ENCODE measurements at regions not wholly inside any gene's neighbourhood (a gene's known extent, or its start where the extent isn't known, plus 50 kb on each side); places are given as distances from the start of the nearest gene placed in this dataset.
"Not testable (repeated sequence)": the region's sequence is repeated elsewhere in the genome, so short reads cannot be mapped to it uniquely, and the experiment has no call there.

DNA sequence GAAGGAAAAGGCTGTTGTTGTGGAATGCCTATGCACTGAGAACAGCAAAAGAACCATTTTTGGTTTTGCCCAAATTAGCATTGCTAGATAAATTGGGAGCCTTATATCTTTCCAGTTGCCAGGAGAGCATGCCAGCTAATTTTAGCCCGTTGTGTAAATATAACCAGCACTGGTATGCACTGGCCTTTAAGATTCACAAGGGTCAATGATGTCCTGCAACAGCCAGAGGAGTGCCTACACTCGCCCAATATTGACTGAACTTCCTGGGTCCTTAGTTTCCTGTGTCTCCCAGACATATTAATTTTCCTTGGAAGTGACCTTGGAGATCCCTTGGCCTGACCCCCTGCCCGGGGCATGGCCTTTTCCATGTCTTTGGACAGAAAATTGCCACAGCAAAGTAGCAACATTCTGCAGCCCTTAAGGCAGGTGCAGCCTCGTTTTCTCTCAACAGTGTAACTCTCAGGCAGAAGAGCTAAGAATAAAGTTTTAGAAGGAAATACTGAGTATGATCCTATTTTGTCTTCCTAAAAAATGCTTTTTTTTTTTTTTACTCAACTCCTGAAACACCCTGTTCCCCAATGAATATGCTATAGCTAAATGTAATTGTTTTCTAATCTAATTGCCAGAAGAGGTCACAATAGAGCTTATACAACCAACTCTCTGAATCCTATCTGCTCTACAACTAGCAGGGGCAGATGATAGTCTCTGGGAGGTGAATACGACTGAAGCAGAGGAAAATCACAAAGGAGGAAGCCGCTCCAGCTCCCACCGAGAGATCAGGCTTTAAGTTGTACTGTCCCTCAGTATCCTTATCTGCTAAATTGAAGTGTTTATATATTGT, 131.9 kb upstream of the PCGF5 start:
- DNase-seq (ENCODE audit: low read depth): no peak

DNA sequence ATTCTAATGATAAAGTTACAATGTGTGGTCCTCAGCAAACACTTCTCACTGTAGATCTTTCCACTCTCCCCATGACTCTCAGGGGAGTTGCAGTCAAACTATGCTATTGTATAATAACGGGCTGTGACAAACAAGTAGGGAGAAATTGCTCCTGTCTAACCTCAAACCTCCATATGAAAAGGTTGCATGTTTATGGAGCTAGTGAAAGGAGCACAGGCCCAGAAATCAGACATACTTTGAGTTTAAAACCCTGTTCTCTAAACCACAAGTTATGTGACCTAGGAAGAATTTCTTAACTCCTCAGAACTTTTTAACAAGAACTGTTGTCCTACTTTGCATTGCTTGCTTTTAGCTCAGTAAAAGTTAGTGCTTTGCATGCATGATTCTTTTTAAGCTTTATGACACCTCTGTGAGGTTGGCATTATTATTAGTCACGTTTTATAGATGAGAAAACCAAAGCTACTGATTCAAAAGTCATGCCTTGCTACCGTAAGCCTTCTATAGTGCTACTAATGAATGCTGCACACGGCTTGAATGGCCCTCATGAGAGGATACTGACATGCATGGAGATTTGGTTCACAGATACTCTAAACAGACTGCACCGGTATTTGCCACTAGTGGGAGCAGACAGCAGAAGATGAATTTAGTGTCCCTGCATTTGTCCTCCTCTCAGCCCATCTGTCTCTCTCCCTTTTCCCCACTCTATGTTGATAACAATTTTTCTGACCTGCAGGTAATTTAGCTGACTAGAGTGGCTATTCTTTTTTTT, 129.5 kb upstream of the PCGF5 start:
- no peak for DNase-seq (ENCODE audit: low read depth)

DNA sequence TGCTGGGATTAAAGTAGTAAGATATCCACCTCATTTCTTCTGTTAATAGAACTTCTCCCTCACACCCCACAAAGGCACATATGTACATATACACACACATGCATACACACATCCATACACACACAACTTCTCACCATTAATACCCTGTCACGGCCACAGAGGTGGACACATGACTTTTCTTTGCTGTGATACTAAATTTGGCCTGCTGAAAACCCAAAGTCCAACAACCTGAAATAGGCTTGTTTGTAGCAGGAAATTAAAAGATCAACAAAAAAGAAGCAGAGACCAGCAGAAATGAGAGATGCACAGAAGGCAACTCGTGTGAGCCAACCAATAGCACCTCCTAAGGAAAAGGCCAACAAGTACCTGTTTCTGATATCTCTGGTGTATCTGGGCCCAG, 128.7 kb upstream of the PCGF5 start:
- no peak for DNase-seq (ENCODE audit: low read depth)

DNA sequence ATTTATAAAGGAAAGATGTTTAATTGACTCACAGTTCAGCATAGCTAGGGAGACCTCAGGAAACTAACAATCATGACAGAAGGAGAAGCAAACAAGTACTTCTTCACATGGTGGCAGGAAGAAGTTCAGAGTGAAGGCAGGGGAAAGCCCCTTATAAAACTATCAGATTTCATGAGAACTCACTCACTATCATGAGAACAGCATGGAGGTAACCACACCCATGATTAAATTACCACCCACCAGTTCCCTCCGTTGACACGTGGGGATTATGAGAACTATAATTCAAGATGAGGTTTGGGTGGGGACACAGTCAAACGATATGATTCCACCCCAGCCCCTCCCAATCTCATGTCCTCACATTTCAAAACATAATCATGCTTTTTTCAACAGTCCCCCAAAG, 124.2 kb upstream of the PCGF5 start:
- no peak for DNase-seq (ENCODE audit: low read depth)

DNA sequence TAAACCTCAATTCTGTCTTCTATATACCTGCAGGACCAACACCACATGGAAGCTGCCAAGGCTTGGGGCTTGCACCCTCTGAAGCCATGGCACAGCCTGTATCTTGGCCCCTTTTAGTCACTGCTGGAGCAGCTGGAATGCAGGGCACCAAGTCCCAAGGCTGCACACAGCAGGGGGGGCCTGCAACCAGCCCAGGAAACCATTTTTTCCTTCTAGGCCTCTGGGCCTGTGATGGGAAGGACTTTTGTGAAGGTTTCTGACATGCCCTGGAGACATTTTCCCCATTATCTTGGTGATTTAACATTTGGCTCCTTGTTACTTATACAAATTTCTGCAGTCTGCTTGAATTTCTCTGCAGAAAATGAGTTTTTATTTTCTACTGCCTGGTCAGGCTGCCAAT, 123.2 kb upstream of the PCGF5 start:
- DNase-seq (ENCODE audit: low read depth): no peak

DNA sequence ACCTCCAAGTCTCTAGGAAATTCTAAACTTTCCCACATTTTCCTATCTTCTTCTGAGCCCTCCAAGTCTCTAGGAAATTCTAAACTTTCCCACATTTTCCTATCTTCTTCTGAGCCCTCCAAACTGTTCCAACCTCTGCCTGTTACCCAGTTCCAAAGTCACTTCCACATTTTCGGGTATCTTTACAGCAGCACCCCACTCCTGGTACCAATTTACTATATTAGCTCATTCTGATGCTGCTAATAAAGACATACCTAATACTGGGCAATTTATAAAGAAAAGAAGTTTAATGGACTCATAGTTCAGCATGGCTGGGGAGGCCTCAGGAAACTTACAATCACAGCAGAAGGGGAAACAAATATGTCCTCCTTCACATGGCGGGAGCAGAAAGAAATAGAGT, 122.4 kb upstream of the PCGF5 start:
- DNase-seq (ENCODE audit: low read depth): not testable (repeated sequence)

DNA sequence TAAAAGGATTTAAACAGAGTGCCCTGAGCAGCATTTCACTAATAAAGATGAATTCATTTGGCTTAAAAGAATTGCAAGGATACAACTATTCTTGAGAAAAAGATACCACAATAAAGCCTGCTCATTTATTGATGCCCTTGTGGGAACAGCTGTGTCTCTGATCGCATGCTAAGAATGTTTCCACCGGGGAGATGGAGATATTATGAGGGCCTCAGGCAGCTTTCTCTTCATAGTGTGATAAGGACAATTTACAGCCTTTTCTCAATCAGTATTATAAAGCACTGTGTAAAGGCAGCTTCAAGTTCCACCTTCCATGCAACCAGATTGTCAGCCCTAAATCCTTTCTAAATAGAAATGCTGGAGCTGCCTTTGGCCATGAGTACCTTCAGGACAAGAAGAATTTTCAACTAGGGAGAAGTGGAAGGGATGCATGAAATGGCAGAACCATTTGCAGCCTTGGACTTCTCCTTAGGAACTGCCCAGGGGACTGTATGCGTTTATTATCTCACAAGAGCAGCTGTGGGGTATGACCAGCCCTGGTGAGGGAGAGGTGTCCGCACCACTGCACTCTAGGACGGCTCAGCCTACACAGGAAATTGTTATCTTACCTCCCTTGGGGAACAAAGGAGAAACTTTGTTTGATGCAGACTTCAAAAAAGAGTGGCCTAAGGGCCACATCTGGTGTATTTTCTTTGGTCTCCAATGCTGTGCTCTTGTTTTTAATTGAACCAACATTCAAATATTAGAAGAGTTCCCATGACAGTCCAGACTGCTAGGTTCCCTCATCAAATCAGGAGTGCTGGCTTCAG, 116.9 kb upstream of the PCGF5 start:
- peak; percentile 62 for DNase-seq (ENCODE audit: low read depth)

DNA sequence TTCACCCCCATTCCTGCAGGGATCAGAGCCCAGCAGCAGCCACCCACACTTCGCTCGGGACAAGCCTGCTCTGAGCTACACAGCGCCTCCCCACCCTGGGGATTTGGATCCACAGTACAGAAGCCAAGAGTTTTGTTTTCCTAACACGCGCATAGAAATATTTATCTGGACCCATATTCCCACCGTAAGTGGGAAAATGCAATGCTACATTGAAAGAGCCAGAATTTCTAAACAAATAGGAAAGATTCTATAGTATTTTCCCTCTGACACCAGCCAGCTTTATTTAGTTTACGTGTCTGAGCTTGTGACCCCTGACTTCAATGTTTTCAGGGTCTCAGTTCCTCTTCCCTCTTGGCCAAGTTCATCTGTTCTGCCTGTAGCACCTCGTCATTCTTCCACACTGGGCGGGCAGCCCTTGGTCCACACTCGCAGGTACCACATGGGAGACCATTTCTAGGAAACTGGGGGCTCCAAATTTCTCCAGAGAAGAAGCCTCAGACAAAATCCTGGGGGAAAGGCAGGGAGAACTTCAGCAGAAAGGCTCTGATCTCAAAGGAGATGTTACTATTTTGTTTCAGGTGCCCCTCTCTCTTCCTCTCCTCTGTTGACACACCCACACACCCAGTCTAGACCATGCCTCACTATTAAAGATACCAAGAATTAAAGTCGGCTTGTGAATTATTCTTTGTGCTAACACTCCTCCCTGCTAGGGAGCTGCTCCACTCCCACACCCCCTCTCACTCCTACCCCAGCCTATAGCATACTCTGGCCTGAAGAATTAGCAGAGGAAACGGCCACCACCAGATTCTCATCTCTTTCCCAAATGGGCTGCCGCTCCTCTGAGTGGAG, 116.0 kb upstream of the PCGF5 start:
- no peak for DNase-seq (ENCODE audit: low read depth)

DNA sequence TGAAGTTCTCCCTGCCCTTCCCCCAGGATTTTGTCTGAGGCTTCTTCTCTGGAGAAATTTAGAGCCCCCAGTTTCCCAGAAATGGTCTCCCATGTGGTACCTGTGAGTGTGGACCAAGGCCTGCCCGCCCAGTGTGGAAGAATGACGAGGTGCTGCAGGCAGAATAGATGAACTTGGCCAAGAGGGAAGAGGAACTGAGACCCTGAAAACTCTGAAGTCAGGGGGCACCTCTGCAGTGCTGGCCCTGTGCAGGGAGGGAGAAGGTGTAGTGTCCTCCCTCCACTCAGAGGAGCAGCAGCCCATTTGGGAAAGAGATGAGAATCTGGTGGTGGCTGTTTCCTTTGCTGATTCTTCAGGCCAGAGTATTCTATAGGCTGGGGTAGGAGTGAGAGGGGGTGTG, 115.2 kb upstream of the PCGF5 start:
- DNase-seq (ENCODE audit: low read depth): no peak

DNA sequence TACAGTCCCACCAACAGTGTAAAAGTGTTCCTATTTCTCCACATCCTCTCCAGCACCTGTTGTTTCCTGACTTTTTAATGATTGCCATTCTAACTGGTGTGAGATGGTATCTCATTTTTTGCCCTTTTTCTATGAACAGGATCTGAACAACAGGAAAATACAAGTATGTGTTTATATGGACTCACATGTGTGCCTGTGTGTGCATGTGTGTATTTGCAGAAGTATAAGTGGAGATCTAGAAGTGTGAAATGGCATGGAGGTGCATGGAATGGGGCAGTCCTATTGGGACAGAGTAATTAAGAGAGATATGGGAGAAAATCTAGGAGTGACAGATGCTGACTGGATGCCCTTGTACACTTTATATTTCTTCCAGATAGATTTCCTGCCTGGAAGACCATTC, 111.6 kb upstream of the PCGF5 start:
- DNase-seq (ENCODE audit: low read depth): no peak

DNA sequence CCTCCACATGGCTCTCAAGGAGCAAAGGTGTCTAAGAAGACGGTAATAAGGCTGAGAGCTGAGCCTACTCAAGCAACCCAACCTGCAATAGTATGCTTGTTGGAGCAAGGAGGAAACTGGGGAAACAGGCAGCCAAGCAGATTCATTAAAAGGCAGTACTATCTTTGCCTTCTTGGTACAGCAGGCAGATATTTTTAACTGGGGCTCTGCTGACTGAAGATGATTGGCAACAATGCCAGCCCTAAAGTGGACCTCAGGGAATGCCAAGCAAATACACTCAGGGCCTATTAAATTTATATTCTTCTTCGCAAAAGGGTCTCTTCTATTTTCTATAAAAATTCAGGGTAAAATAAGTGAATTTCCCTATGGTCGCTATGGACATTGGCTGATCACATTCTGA, 109.4 kb upstream of the PCGF5 start:
- DNase-seq (ENCODE audit: low read depth): no peak

DNA sequence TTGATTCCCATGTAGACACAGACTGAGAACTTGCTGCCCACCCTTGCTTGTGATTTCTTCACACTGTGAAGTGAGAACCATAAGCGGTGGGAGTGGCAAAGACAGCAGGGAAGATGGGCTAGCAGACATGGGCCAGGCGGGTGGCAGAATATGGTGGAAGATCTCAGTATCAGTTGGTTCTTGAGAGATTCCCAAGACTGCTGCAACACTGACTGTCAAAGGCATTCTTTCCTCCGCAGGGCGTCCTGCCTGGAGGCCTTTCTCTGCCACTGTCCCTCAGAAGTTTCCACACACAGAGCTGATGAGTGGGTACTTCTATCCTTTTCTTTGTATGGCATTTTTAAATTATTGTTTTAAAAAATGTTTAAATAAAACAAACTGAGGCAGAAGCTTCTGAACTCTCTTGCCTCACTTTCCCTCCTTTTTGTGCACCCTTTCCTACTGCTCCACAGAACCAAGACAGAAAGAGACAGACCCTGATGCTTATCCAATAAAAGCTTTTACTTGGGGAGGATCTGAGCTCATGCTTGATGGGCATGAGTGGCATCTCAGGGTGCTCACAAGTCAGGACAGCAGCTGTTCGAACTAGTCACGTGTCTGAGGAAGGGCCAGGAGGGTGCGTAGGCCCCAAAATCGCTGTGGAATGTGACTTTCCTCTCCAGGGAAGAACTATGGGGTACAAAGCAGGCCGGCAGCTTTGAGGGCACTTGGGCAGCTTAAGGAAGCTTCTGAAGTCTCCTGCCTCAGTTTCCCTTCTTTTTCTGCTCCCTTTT, 104.7 kb upstream of the PCGF5 start:
- no peak for DNase-seq (ENCODE audit: low read depth)

DNA sequence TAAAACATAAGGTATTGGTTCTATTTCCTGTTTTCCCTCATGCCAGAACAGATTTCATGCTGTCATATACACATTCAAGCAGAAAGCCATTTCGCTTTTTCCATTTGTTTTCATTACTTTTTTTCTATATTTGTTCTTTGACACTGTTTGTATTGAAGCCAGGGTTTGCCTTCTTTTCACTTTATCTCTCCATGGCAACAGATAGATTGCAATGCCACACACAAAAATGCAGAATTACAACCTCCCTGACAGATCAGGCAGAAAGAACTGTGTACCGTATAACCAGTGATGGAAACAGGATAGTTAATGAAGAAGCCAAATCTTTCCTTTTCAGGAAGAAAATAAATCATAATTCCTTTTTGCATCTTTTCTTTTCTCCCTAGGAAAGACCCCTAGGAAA, 103.0 kb upstream of the PCGF5 start:
- DNase-seq (ENCODE audit: low read depth): no peak

DNA sequence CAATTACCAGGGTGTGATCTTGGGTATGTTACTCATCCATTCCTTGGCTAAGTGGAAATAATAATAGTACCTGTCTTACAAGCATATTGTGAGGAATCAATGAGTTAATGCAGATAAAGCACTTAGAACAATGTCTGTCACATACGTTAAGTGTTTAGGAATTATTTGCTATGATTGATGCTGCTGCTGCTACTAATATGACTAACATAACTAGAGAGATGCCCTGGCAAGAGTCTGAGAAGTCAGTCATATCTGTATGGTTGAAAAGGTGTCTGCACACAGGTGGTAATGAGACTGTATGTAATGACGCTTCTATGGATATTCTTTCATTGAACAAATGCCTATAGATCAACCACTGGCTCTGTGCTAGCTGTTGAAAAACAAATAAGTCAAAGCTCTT, 100.1 kb upstream of the PCGF5 start:
- no peak for DNase-seq (ENCODE audit: low read depth)

DNA sequence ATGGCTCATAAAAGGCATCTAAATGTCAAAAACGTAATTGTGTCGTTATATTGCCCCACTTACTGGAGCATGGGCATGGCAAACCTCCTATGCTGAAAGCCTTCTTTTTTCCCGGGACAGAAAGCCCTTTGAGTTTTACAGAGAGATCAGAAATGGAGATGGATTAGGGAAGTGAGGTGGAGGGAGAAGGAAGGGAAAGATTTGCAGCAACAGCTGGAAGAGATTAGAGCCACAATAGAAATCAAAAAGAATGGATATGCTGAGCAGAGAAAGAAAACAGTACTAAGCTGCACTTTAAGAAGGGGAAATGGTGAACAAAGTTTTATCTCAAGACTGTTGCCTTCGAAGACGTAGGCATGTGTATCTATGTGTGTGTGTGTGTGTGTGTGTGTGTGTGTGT, 97.2 kb upstream of the PCGF5 start:
- DNase-seq (ENCODE audit: low read depth): no peak

DNA sequence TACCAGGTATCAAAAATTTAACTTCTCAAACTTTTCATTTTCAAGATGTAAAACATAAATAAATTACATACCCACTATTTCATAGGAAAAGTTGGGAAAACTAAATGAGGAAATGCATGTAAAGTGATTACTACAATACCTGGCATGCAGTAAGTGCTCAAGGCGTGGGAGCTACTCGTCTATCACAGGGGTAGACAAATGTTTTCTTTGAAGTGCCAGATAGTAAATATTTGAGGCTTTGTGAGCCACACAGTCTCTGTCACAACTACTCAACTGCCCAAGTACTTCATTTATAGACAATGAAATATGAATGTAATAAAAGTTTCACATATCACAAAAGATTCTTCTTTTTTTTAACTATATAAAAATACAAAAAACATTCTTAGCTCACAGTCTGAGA, 96.4 kb upstream of the PCGF5 start:
- DNase-seq (ENCODE audit: low read depth): no peak

DNA sequence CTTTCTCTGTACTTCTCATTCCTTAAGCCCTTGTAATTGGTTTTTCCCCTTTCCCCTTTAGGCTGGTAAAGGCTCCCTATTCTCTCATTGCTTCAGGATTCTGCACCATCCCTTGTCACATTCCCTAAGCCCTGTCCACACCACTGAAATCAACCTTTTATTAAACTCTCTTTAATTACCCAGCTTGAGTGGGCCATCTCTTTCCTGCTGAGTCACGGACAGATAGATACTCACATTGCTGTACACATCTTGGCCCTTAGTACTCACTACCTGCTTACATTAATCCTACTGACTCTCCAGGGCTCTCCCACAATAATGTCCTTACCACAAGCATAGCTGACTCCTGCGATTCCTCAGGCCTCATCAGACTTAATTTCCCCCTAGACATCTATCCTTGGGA, 94.0 kb upstream of the PCGF5 start:
- DNase-seq (ENCODE audit: low read depth): no peak

DNA sequence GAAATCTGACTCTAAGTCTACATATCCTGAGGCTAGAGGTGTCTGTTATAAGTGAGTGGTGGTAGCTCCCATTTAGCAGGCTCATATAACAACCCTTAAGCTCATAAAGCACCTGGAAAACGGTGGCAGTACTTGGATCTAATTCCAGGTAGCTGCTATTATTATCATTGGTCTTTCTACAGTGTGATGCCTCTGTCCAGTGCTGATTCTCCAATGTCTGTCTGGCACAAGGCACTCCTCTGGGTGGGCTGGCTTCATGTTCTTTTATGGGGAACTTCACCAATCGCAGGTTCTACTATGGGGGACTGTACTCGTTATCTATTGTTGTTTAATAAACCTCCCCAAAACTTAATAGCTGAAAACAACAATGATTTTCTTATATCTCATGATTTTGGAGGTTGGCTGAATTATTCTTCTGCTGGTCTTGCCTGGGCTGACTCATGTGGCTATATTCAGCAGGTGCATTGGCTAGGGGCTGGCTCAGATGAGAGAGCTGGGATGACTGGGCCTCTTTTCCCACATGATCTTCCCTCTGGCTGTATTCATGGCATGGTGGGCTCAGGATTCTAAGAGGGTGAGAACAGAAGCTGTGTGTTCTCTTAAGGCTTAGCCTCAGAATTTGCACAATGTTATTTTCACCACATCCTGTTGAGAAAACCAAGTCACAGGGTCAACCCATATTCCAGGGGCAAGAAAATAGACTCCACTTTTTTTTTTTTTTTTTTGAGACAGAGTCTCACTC, 93.0 kb upstream of the PCGF5 start:
- DNase-seq (ENCODE audit: low read depth): no peak

DNA sequence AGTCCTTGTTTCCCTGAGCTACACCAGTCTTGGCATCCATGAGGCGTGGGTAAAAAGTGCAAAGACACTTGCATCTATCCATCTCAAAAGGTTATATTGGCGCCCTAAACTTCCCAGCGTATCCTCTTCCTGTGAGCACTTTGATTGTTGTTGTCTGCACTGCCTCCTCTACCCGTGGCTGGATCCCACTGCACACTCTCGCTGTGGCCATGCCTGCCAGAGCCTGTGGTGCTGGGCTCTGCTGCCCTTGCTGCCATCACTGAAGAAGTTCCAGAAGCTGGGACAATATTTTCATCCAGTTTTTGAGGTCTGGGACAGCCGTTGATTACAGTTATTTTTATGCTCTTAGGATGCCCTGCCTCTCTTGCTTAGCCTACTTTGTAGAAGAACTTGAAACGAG, 85.3 kb upstream of the PCGF5 start:
- DNase-seq (ENCODE audit: low read depth): no peak

DNA sequence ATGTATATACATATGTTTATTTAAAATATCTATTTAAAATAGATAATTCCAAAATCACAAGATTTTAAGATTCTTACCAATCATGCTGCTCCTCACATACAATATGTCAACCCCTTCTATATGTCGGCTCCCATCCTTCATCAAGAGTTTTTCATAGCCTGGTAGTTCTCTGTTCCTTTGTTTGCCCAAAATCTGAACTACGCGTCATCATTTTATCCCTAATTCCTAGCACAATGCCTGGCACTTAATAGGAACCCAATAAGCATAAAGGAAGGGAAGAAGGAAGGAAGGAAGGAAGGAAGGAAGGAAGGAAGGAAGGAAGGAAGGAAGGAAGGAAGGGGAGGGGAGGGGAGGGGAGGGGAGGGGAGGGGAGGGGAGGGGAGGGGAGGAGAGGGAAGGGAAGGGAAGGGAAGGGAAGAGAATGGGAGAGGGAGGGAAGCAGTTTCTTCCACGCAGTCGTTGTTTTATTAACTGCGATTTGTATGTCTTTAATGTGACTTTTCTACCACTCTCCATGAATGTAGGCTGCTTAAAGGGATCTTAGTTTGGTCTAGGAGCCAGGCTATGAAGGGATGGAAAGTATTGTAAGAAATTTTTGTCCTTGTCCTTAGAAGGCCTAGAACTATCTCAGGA, 83.3 kb upstream of the PCGF5 start:
- no peak for DNase-seq (ENCODE audit: low read depth)

Measured in CMK (cell line).